Amniotic epithelial cell (primary cell): ENCODE measurements at regions not wholly inside any gene's neighbourhood (a gene's known extent, or its start where the extent isn't known, plus 50 kb on each side); places are given as distances from the start of the nearest gene placed in this dataset.

Source experiments
- DNase-seq: peaks from one replicate; pipeline ENCODE4 v3.0.0-alpha.2; 2010; ENCODE audit warnings: low read depth

DNA sequence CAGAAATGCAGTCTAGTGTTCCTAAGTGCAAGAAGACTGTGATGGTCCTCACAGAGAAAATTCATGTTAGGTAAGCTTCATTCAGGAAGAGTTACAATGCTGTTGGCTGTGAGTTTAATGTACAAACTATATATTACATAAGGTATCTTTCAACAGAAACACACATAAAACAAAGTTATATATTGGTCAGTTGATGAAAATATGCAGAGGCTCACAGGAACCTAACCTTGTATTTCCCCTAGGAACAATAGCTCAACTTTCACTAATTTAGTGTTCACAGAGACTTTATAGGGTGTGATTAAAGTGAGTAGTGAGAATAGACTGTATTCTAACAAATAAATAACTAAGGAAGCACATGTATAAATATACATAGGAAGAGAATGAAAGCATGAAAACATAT lies 676.9 kb upstream of the ADGRL4 start:
- no peak for DNase-seq

DNA sequence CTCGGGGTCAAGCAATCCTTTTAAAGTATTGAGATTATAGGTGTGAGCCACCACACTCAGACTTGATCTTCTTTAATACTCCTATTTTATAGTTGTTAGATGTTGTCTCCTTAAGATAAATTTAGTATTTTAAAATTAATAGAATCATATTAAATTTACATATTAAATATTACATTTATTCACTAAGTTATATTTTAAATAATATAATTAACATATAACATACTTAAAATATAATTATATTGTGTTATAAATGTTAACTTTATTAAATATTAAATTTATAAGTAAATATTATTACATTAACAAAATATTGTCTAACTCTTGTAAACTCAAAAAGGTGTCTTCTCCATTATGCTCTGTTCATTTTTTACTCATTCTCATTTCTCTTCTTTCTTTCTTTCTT lies 675.9 kb upstream of the ADGRL4 start:
- DNase-seq: no peak

DNA sequence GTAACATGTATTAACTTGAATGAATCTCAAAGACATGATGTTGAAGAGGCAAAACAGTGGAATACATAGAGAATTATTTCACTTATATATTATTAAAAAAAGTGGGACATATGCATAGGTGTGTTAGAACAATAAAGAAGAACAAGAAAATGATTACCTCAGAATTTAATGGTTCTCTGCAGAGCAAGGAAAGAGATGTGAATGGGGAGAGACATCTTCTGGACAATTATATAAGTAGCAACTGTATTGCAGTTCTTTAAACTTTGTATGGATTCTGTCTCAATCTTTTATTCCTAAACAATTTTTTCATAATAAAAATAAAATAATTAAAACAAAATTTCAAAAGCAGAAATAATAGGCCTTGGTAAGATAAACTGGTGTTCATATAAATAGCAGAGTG lies 674.9 kb upstream of the ADGRL4 start:
- DNase-seq: no peak

DNA sequence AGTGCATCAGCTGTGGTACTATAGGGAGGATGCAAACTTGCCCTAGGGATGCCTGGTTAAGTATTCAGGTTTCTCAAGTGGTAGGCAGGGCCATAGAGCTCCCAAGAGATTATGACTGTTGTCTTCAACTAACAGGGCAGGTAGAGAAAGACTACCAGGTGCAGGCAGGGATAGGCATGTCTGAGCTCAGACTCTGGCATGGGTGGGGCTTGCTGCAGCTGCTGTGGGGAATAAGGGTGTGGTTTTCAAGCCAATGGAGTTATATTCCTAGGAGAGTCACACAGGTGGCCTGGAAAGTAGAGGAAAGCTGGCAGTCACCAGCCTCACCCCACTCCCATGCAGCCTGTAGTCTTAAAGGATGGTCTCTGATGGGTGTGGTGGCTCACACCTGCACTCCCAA lies 673.4 kb upstream of the ADGRL4 start:
- DNase-seq: no peak

DNA sequence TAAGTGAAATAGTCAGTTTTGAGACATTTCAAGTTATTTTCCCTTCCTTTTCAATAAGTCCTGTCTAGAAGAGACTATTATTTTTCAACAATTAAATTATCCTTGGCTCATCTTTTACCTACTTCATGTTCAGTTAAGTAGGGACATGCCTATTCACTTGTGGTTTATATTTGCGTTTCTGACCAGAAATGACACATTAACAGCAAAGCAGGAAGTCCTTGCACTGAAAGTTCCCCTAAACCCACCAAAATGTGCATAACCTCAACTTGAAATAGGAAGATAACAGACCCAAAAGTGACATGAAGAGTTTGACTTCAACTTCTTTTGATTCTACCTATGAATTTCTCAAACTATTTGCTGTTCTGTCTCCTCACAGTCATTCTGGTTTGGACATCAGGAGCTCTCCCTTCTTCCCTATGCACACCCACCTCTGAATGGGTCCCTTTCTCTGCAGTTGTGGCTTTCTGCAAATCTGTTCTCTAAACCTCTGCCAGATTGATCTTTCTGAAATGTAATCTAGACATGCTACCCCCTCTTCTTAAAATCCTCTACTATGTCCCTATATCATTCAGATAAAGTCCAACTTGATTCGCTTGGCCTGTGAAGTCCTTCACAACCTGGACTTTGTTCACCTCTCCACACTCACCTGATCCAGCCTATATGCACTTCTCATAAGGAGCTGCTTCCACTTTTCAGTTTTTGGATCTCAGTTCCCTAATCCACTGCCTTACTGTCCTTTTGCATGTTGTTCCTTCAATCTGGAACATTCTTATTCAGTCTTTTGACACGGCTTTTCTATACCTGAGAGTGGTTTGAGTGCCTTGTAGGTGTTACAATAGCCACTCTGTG lies 661.5 kb upstream of the ADGRL4 start:
- no peak for DNase-seq

DNA sequence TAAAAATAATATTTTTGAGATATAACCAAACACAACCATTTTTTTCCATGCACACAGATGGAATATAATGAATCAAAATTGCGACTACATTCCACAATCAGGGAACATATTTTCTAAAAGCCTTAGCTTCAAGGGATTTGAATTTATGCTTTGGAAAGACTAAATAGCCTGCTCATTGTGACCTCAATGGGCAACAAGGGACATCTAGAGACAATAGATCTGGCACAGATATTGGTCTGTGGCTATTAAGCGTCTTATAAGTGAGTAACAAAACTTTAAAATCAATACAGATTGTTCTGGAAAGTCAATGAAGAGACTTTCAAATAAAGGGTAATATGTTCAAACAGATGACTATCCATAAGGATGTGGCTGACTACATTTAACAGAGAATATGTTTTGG lies 660.6 kb upstream of the ADGRL4 start:
- no peak for DNase-seq

DNA sequence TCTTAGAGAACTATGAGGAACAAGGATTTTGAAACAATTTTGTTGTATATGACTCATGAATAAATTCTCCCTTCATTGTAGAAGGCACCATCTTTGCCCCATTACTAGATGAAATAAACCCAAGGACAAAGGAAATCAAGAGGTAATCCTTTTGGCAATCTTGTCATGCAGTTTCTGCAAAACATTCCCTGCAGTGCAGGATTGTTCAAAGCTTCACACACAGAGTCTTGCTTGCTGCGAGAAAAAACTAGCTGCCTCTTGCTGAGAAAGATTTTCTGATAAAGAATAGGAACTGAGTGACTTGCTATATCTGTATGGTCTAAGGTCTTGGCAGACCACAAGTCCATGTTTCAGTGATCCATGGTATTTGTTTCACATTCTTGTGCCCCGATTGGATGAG lies 657.4 kb upstream of the ADGRL4 start:
- DNase-seq: peak; percentile 40

DNA sequence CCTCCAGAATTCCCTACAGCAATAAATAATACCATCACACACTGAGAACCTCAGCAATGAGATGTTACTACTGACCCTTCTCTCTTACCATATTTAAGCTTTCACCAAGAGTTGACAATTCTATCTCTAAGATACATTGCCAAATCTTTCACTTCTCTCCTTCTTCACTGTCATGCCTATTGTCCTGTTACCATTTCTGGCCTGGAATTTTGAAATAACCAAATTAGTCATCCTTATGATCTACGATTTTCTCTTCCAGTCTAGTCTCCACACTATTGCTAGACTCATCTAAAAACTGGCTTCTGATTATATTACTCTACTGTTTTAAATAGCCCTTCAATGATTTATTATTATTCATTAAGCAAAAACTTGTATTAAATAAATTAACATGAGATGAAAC lies 656.1 kb upstream of the ADGRL4 start:
- DNase-seq: peak; percentile 27

DNA sequence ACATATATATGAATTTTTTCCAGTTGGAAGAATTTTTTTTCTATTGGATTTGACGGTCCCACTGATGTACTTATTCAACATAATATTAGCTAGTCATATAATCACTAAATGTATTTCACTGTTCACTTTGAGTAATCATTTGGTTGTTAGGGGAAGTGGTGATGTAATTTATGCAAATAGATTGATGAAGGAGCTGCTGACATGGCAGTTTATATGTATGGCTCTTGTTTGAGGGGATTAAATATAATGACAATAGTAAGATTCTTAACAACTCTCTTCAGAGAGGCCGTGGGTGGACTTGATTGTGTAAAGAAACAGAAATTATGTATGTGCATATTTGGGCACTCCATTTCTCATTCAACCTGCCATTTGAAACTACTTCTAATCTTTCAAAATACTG lies 653.6 kb upstream of the ADGRL4 start:
- DNase-seq: no peak

DNA sequence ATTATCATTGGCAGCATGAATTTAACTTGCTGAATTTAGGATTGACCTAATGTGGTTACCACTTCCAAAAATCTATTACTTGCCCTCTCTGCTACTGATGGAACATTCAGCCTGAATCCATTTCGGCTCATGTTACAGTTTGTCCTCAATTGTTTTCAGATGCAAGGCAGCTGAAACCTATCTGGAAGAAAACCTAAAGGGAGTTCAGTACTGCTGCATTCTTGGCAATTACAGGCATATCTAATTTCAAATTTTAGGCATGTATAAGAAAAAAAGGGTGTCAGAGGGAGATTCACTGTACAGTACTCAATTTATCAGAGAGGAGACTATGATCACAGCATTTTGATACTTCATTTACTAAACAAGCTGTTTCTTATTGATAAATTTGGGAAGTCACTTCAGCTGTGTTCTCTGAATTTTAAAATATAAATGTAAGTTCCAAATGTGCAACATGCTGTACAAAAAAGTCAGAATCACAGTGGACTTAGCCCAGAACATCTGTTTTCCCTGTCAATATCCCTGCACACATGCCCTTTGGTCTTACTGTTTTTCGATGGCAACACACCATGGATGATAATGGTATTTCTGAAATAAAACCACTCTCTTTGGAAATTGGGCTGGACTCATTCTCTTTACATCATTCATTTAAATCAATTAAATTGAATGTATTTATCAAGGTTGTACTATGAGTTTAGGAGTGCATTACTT lies 651.6 kb upstream of the ADGRL4 start:
- no peak for DNase-seq

DNA sequence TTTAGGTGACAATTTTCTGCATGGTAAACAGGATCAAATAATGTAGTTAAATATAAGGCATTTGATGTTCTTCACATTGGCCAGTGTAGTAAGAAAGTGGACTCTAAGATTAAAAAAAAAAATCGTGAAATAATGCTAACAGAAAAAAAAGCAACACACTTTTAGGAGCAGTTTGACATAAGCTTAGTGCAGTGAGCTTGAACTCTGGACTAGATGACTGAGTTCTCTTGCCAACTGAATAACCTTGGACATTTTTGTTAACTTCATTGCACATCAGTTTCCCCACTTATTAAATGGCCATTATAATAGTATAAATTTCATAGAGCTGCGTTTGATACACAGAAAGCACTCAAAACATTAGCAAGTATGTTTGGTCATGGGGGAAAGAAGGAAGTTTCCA lies 649.3 kb upstream of the ADGRL4 start:
- DNase-seq: no peak

DNA sequence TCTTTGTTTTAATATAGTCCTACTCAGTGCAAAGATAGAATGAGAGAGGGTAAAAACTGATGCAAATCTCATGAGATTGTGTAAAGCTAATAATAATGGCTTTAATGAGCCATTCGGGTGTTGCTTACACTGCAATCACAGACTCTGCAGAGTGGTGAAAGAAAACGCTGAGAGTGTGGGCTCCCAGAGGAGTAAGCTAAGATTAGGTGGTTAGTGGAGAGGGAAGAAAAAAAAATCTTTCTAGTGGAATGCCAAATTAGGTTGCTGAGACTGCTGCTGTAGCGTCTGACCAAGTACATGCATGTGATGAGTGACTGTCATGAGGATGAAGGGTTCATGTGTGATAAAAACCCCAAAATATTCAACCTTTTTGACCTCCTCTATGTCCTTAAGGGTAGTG lies 645.9 kb upstream of the ADGRL4 start:
- DNase-seq: no peak

DNA sequence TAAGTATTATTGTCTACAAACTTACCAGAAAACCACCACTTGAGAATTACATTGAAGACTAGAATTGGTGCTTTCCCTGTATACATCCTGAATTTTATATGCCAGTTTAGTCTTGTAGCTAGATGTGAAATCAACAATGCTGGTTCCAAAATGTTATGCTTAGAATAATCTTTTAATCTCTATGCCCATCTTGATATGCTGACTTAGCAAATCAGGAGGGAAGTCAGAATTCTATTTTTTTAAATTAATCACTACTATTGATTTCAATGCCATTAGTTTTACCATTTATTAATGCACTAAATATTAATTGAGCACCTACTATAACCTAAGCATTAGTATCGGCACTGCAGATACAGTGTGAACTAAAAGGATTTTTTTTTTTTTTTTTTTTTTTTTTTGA lies 641.6 kb upstream of the ADGRL4 start:
- no peak for DNase-seq

DNA sequence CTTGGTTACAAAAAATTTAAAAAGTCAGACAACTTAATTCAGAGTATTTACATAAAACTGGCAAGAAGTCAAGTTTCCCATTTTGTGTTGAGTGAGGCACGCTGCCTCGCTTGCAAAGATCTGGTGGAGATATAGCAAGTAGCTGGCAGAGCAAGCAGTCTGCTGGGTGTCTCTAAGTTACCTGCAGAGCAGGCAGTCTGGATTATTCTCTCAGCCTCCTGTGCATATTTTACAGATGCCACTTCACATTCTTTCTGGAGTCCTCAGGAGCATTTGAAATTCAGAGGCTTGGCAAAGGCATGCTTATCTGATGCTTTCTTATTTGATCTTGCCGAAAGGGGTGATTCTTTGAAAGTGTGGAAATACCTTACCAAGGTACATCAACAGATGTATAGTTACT lies 640.4 kb upstream of the ADGRL4 start:
- no peak for DNase-seq

DNA sequence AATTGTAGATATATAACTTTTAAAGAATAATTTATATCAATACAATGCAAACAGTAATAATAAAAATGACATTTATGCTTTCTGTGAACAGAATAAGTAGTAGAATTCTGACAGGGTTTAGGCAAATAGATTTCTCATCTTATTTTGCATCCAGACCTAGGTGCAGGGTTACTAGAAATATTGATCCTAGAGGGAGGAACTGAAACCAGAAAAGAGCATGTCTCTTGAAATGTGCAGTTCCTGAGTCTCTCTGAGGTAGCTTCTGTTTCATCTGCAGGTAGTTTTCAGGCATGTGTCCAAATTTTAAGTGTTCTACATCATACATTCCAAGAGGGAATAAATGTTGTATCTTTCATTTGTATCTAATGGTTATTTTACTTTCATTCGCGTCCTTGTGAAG lies 631.9 kb upstream of the ADGRL4 start:
- no peak for DNase-seq

DNA sequence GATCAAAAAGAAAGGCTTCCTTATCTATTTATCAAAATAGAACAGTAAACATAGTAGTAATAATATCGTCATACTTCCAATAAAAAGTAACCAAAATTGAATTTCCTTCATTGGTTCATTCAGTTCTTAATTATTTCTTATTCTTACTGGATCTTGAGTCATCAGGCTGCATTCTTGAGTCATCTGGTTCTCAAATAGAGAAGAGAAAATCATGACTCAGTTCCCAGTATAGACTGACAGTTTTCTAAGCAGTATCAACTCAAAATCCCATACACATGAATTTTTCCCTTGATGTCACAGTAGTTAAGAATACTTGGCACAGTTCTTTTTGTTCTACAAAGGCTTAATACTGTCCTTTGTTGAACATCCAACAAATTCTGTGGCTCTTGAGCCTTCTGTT lies 626.9 kb upstream of the ADGRL4 start:
- DNase-seq: peak; percentile 61

DNA sequence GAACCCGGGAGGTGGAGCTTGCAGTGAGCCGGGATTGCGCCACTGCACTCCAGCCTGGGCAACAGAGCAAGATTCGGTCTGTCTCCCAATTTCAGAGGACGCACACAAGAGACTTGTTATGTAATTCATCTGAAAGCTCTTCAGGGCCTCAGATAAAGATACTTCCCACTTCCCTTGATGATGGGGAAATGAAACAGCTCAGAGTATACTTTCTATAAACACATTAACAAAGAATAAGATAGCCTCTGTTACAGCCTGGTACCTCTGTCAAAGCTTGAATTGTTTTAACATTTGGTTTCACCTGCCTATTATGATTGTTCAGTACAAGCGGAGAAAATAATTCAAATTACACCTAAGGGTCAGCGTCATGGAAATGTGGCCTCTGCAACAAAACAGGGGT lies 622.9 kb upstream of the ADGRL4 start:
- DNase-seq: no peak

DNA sequence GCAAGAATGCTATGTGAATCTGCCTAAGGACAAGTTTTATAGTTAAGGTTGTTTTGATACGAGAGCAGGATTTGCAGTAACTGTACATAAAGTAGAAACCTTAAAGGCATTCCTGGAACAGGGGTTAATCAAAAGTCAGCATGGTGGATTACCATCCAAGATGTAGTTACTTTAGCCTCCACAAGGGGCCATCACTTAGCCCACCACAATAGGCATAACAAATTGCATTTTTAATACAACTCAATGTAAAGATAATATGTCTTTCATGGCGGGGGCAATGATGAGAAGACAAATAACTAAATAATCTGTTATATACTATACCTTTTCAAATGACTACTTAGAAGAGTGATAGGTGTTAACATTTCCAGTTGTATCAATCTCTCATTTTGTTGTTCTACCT lies 611.2 kb upstream of the ADGRL4 start:
- DNase-seq: no peak

DNA sequence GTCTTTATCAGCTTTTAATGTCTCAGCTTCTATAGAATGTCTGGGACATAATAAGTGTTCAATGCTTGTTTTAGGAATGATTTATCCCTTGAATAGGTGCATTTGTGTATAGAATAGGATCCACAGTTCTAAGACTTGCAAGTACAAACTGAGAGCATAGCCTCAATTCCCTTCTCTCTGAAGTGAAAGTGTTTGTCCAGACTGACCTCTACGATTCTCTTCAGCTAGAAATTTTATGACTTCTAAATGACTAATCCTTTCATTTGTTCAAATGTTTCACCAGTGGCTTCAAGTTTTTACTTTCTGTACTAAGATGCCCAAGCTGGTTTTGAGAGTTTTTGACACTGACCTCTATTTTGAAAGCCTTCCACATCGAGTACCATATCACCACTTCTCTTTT lies 608.2 kb upstream of the ADGRL4 start:
- peak; percentile 8 for DNase-seq

DNA sequence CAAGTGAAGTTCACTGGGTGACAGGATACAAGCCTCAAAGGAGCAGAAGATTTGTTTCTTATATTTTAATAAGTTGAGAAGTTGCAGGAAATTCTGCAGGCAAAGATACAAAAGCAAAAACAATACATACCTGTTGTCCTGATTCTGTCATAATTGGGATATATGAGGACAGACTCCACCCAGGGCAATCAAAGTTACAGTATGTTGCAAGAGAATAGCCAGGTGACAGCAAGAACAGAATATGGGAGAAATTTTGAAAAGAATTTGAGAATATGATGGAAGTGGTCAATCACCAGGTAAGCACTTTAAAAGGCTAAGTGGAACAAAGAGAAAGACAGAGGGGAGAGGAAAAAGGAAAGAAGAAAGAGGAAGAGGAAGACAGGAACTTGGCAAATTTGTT lies 607.6 kb upstream of the ADGRL4 start:
- DNase-seq: no peak

DNA sequence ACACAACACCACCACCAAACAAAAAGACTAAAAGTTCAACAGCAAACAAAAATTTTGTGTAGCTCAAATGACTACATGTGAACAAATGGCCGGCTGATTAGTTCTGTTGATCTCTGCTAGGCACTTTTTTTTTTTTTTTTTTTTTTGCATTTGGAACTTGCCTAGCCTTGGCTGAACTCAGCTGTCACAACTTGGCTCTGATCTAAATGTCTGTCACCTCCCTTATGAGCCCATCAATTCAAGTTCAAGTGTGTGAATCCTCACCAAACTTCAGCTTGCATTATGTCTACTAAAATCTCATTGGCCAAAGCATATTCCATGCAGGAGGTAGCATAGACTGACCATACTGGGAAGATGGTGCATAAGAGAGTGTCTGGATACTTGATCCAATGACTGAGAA lies 606.5 kb upstream of the ADGRL4 start:
- no peak for DNase-seq

DNA sequence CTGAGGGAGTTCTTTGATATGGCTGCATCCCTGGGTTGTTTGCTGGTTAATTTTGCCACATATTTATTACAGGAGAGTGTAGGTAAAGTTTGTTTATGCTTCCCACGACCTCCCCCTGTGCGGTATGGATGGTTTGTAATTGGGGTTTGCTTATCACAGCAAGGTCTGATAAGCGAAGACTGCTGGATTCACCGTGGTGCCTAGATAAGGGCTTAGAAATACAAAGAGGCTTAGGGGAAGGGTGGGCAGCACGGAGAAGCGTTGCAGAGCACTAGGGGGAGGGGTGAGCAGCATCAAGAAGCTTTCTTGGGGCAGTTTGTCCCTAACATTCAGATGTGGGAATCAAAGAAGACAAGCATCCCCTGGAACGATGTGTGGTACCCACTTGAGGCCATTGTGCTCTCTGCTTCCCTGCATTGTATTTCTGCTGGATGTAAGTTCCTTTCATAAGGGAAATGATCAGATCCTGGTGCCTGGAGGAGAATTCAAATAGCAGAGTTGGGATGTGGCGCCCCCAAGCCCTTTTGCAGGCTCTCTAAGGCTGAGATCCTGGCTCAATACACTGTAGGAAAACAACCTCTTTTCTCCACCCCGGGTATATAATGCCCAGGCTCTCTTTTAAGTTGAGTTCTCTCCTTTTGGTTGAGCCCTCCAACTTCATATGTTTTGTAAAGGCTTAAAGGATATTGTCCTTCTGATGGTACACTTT lies 598.1 kb upstream of the ADGRL4 start:
- DNase-seq: peak; percentile 6

DNA sequence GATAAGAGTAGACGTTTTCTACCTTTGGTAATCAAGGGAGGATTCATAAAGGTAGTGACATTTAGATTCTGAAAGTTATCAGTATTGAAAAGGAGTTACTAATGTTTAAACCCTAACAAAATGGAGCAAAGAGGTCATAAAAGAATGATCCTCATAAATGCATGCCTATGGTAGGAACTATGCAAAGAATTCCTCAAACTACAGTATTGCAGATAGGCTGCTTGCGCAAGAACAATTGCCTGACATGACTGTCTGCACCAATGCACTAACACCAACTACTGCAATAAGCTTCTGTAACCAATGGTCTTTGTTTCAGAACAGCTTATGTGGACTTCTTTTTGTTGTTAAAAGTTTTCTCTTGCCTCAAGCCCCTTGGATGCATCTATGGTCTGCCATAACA lies 597.3 kb upstream of the ADGRL4 start:
- DNase-seq: peak; percentile 90
